IPS-NIHi11 (cell line): ENCODE measurements at regions not wholly inside any gene's neighbourhood (a gene's known extent, or its start where the extent isn't known, plus 50 kb on each side); places are given as distances from the start of the nearest gene placed in this dataset.

Source experiments
- DNase-seq: peaks from one replicate; pipeline ENCODE4 v3.0.0; 2012; ENCODE audit warnings: mixed read lengths, low spot score

- no peak for DNase-seq
These were observed 116.0 kb upstream of the ADGRL4 start for GRCh38 chr1:79122521-79122920.

GRCh38 chr1:79117376-79117775 is 110.8 kb upstream of the ADGRL4 start:
- no peak for DNase-seq

- no peak for DNase-seq
These were observed 107.3 kb upstream of the ADGRL4 start for GRCh38 chr1:79113836-79114235.

- DNase-seq, result no peak
These were observed 104.2 kb upstream of the ADGRL4 start for GRCh38 chr1:79110749-79111148.

- DNase-seq, result no peak
These were observed 102.9 kb upstream of the ADGRL4 start for GRCh38 chr1:79109445-79109844.

GRCh38 chr1:79105500-79105899 is 99.0 kb upstream of the ADGRL4 start:
- no peak for DNase-seq

- no peak for DNase-seq
These were observed 98.1 kb upstream of the ADGRL4 start for GRCh38 chr1:79104617-79105016.

GRCh38 chr1:79100385-79100784 is 93.9 kb upstream of the ADGRL4 start:
- DNase-seq, result no peak

- DNase-seq, result no peak
These were observed 84.5 kb upstream of the ADGRL4 start for GRCh38 chr1:79090985-79091384.

GRCh38 chr1:79089946-79090345 is 83.4 kb upstream of the ADGRL4 start:
- DNase-seq, result no peak

GRCh38 chr1:79082233-79082632 is 75.7 kb upstream of the ADGRL4 start:
- DNase-seq, result no peak

- peak; percentile 59 for DNase-seq
These were observed 73.2 kb upstream of the ADGRL4 start for GRCh38 chr1:79079770-79080169.

GRCh38 chr1:79074975-79075374 is 68.4 kb upstream of the ADGRL4 start:
- DNase-seq, result no peak

- no peak for DNase-seq
These were observed 63.3 kb upstream of the ADGRL4 start for GRCh38 chr1:79069828-79070227.

- no peak for DNase-seq
These were observed 52.8 kb upstream of the ADGRL4 start for GRCh38 chr1:79059341-79059740.
